H1 (cell line): ENCODE measurements at regions not wholly inside any gene's neighbourhood (a gene's known extent, or its start where the extent isn't known, plus 50 kb on each side); places are given as distances from the start of the nearest gene placed in this dataset.

ENCODE experiments used
- CTCF ChIA-PET: fragments of 300-600 bp; sonication (Branson Sonifier 250); formaldehyde crosslinking; loops from one replicate; lab custom pipeline; 2021; ENCODE audit not compliant: partially characterized antibody; lab: Charles Lee
- POLR2A ChIA-PET: fragments of 300-600 bp; sonication (Branson Sonifier 250); formaldehyde crosslinking; loops from one replicate; lab custom pipeline; 2021; ENCODE audit warnings: inconsistent platforms; ENCODE audit not compliant: partially characterized antibody; lab: Charles Lee
- DNase-seq, 2 experiments: peaks; one replicate each; pipeline versions ENCODE4 v3.0.0 to v3.0.0-alpha.2; 2010 to 2022; ENCODE audit warnings: low spot score in 2 of 2, low read depth in 1 of 2, mixed read lengths in 1 of 2
- FAIRE-seq: peaks from 2 replicates; lab custom pipeline; 2011; peaks lifted over from hg19 to GRCh38; lab: Jason Lieb, UNC
- H2AFZ ChIP-seq: 2 replicates; pipeline ENCODE4 v1.8.1; 2012; ENCODE audit warnings: low read length, inconsistent platforms
- H2AK5ac ChIP-seq: 2 replicates; pipeline ENCODE4 v1.6.1; 2013; ENCODE audit warnings: low read depth, low read length
- H2BK120ac ChIP-seq: replicated peaks from 2 replicates; pipeline ENCODE3; 2013; ENCODE audit warnings: low read depth, low read length, inconsistent platforms
- H2BK12ac ChIP-seq: 2 replicates; pipeline ENCODE4 v1.6.1; 2013; ENCODE audit warnings: low read depth, low read length
- H2BK15ac ChIP-seq: 2 replicates; pipeline ENCODE4 v1.6.1; 2013; ENCODE audit warnings: low read length
- H2BK20ac ChIP-seq: 2 replicates; pipeline ENCODE4 v1.6.1; 2013; ENCODE audit warnings: low read length
- H2BK5ac ChIP-seq: 2 replicates; pipeline ENCODE4 v1.6.1; 2013; ENCODE audit warnings: low read depth, low read length
- H3K14ac ChIP-seq: 2 replicates; pipeline ENCODE4 v1.6.1; 2013; ENCODE audit warnings: inconsistent platforms; ENCODE audit not compliant: insufficient read length
- H3K18ac ChIP-seq: 2 replicates; pipeline ENCODE4 v1.6.1; 2013; ENCODE audit warnings: low read length; ENCODE audit errors: extremely low read depth
- H3K23ac ChIP-seq: 2 replicates; pipeline ENCODE4 v1.6.1; 2013; ENCODE audit warnings: inconsistent platforms; ENCODE audit not compliant: insufficient read length
- H3K23me2 ChIP-seq: 2 replicates; pipeline ENCODE4 v1.6.1; 2013; ENCODE audit warnings: low read depth, low read length
- H3K27ac ChIP-seq: 2 replicates; pipeline ENCODE4 v1.6.1; 2011; ENCODE audit warnings: low read depth, low read length, inconsistent platforms
- H3K27me3 ChIP-seq, 4 experiments: replicated peaks in 1 of 4; 1 replicate in 1 of 4; 2 replicates in 3 of 4; pipeline versions ENCODE4 v1.6.1 to v1.8.1; 2011 to 2013; ENCODE audit warnings: low read length in 3 of 4, mild to moderate bottlenecking in 3 of 4, inconsistent platforms in 2 of 4, mixed read lengths in 2 of 4, moderate library complexity in 1 of 4; ENCODE audit not compliant: control insufficient read depth in 3 of 4, insufficient read depth in 3 of 4; ENCODE audit errors: extremely low read depth in 1 of 4
- H3K36me3 ChIP-seq, 4 experiments: 2 replicates each; pipeline versions ENCODE4 v1.6.1 to v1.8.1; 2011 to 2013; ENCODE audit warnings: mild to moderate bottlenecking in 4 of 4, low read length in 3 of 4, moderate library complexity in 2 of 4, control low read depth in 1 of 4, inconsistent platforms in 1 of 4; ENCODE audit not compliant: insufficient read depth in 4 of 4, control insufficient read depth in 2 of 4
- H3K4ac ChIP-seq: replicated peaks from 2 replicates; pipeline ENCODE3; 2013; ENCODE audit warnings: low read length, low read depth, mixed read lengths, inconsistent platforms; ENCODE audit not compliant: insufficient read length
- H3K4me1 ChIP-seq, 4 experiments: replicated peaks in 1 of 4; 1 replicate in 1 of 4; 2 replicates in 3 of 4; pipeline versions ENCODE4 v1.6.1 to v1.8.1; 2011 to 2013; ENCODE audit warnings: low read length in 3 of 4, inconsistent platforms in 2 of 4, mixed read lengths in 1 of 4; ENCODE audit not compliant: insufficient read depth in 4 of 4, control insufficient read depth in 3 of 4
- H3K4me2 ChIP-seq, 2 experiments: 2 replicates each; pipeline versions ENCODE4 v1.6.1 to v1.8.1; 2011 to 2013; ENCODE audit warnings: low read depth in 2 of 2, low read length in 2 of 2, control low read depth in 1 of 2, inconsistent platforms in 1 of 2, mild to moderate bottlenecking in 1 of 2; ENCODE audit not compliant: insufficient read depth in 1 of 2
- H3K4me3 ChIP-seq, 4 experiments: fragments of 200-600, 300-600 bp in 1 of 4; sonication (generic), shearing (Covaris generic), sonication (Bioruptor Twin) in 1 of 4; 2 replicates each; pipeline versions ENCODE4 v1.5.1 to v1.8.1; 2011 to 2016; ENCODE audit warnings: low read length in 4 of 4, low read depth in 3 of 4, control low read depth in 2 of 4, inconsistent platforms in 2 of 4, mild to moderate bottlenecking in 2 of 4, mixed read lengths in 1 of 4, moderate library complexity in 1 of 4; ENCODE audit not compliant: insufficient read depth in 2 of 4; ENCODE audit errors: extremely low read depth in 1 of 4
- H3K56ac ChIP-seq: replicated peaks from 2 replicates; pipeline ENCODE3; 2013; ENCODE audit warnings: low read depth, mild to moderate bottlenecking, mixed read lengths, low read length, inconsistent platforms; ENCODE audit not compliant: insufficient read length
- H3K79me1 ChIP-seq: 2 replicates; pipeline ENCODE4 v1.6.1; 2013; ENCODE audit warnings: low read depth, low read length, control low read depth
- H3K79me2 ChIP-seq, 2 experiments: 2 replicates each; pipeline versions ENCODE4 v1.6.1 to v1.8.1; 2012 to 2013; ENCODE audit warnings: low read length in 2 of 2, mild to moderate bottlenecking in 2 of 2, inconsistent platforms in 1 of 2; ENCODE audit not compliant: insufficient read depth in 2 of 2, control insufficient read depth in 1 of 2
- H3K9ac ChIP-seq, 4 experiments: replicated peaks in 1 of 4; 1 replicate in 1 of 4; 2 replicates in 3 of 4; pipeline versions ENCODE4 v1.6.1 to v1.8.1; 2011 to 2013; ENCODE audit warnings: low read depth in 3 of 4, low read length in 3 of 4, control low read depth in 2 of 4, mild to moderate bottlenecking in 2 of 4, moderate library complexity in 2 of 4, inconsistent platforms in 1 of 4; ENCODE audit errors: extremely low read depth in 1 of 4
- H3K9me3 ChIP-seq, 2 experiments: 2 replicates each; pipeline versions ENCODE4 v1.6.1 to v1.8.1; 2012 to 2013; ENCODE audit warnings: mild to moderate bottlenecking in 2 of 2, moderate library complexity in 2 of 2, control low read depth in 1 of 2, inconsistent platforms in 1 of 2, low read depth in 1 of 2, low read length in 1 of 2, mixed read lengths in 1 of 2; ENCODE audit not compliant: insufficient read depth in 2 of 2
- H4K20me1 ChIP-seq, 2 experiments: replicated peaks in 1 of 2; 2 replicates each; pipeline versions ENCODE3 to v1.8.1; 2011 to 2013; ENCODE audit warnings: inconsistent platforms in 2 of 2, low read length in 2 of 2, mild to moderate bottlenecking in 1 of 2; ENCODE audit not compliant: insufficient read depth in 2 of 2, control insufficient read depth in 1 of 2
- H4K5ac ChIP-seq: 2 replicates; pipeline ENCODE4 v1.6.1; 2013; ENCODE audit warnings: low read length, low read depth, mixed read lengths, inconsistent platforms; ENCODE audit not compliant: insufficient read length
- H4K8ac ChIP-seq: 2 replicates; pipeline ENCODE4 v1.8.0; 2013; ENCODE audit warnings: mild to moderate bottlenecking, moderate library complexity, low read length, inconsistent platforms; ENCODE audit not compliant: insufficient read depth; ENCODE audit errors: extremely low read depth
- H4K91ac ChIP-seq: replicated peaks from 2 replicates; pipeline ENCODE3; 2013; ENCODE audit warnings: low read length, mixed read lengths, inconsistent platforms; ENCODE audit not compliant: insufficient read length
- BACH1 ChIP-seq: IDR thresholded peaks from 2 replicates; pipeline ENCODE4 v1.6.1; 2012; ENCODE audit warnings: low read length, improper control_type of control experiment
- CEBPB ChIP-seq: IDR thresholded peaks from 2 replicates; pipeline ENCODE4 v1.6.1; 2012; ENCODE audit warnings: low read depth, low read length
- EZH2 ChIP-seq: fragments of 200-600 bp; sonication (generic); IDR thresholded peaks from 2 replicates; pipeline ENCODE4 v1.7.1; 2012; ENCODE audit warnings: low read depth, mild to moderate bottlenecking, moderate library complexity, low read length, inconsistent platforms; ENCODE audit not compliant: severe bottlenecking
- GTF2F1 ChIP-seq: IDR thresholded peaks from 2 replicates; pipeline ENCODE4 v1.6.1; 2012; ENCODE audit warnings: low read depth, low read length, improper control_type of control experiment, borderline replicate concordance
- HDAC2 ChIP-seq, 2 experiments: fragments of 300-600 bp in 1 of 2; sonication (generic) in 1 of 2; IDR thresholded peaks; 2 replicates each; pipeline ENCODE4 v1.6.1; 2011 to 2012; ENCODE audit warnings: low read depth in 2 of 2, low read length in 2 of 2, mild to moderate bottlenecking in 2 of 2, moderate library complexity in 2 of 2, borderline replicate concordance in 1 of 2, inconsistent platforms in 1 of 2
- NRF1 ChIP-seq: IDR thresholded peaks from 2 replicates; pipeline ENCODE4 v1.6.1; 2011; ENCODE audit warnings: mild to moderate bottlenecking, low read depth, low read length, improper control_type of control experiment
- PHF8 ChIP-seq: fragments of 200-600 bp; sonication (generic); conservative IDR thresholded peaks from 2 replicates; pipeline ENCODE4 v1.7.1; 2012; ENCODE audit warnings: low read depth, mild to moderate bottlenecking, inconsistent platforms, low read length, moderate library complexity
- RBBP5 ChIP-seq: IDR thresholded peaks from 2 replicates; pipeline ENCODE4 v1.7.1; 2012; ENCODE audit warnings: low read depth, mild to moderate bottlenecking, inconsistent platforms, low read length, moderate library complexity, borderline replicate concordance
- RFX5 ChIP-seq: IDR thresholded peaks from 2 replicates; pipeline ENCODE4 v1.6.1; 2011; ENCODE audit warnings: low read depth, low read length, improper control_type of control experiment, borderline replicate concordance
- SIN3A ChIP-seq, 2 experiments: IDR thresholded peaks in 1 of 2; conservative IDR thresholded peaks in 1 of 2; 2 replicates each; pipeline ENCODE4 v1.6.1; 2011 to 2012; ENCODE audit warnings: low read length in 2 of 2, improper control_type of control experiment in 1 of 2, low read depth in 1 of 2, mild to moderate bottlenecking in 1 of 2
- SP4 ChIP-seq: IDR thresholded peaks from 2 replicates; pipeline ENCODE4 v1.6.1; 2012; ENCODE audit warnings: low read length, inconsistent platforms
- USF2 ChIP-seq: IDR thresholded peaks from 2 replicates; pipeline ENCODE4 v1.6.1; 2011; ENCODE audit warnings: low read length, improper control_type of control experiment
- YY1 ChIP-seq: IDR thresholded peaks from 2 replicates; pipeline ENCODE4 v1.6.1; 2011; ENCODE audit warnings: low read depth, mild to moderate bottlenecking, low read length
- WGBS, 2 experiments: shearing (Covaris generic) in 1 of 2; methylation state at CpG; one replicate each; pipeline versions ENCODE4 v1.1.6 to v1.1.7; 2013 to 2015; ENCODE audit warnings: low lambda C conversion rate in 2 of 2, mixed read lengths in 2 of 2, inconsistent platforms in 1 of 2, low coverage in 1 of 2, missing lambda C conversion rate in 1 of 2; ENCODE audit not compliant: insufficient replicate concordance in 2 of 2, insufficient coverage in 1 of 2, insufficient read length in 1 of 2; ENCODE audit errors: extremely low coverage in 1 of 2, missing lambda C conversion rate in 1 of 2; 5-methylcytosine and 5-hydroxymethylcytosine counted together

GRCh38 chrX:87327267-87327666 lies 190.3 kb upstream of the KLHL4 start:
- H3K14ac ChIP-seq = no peak overlapping the region
- H3K4me2 ChIP-seq = no peak overlapping the region
- no peaks in the 10 kb centered on the region for H3K4me1 ChIP-seq
- no peak overlapping the region for H3K4me3 ChIP-seq
- H2BK12ac ChIP-seq = no peak overlapping the region
- H3K36me3 ChIP-seq = no peaks in the 10 kb centered on the region
- CTCF ChIA-PET = no interaction called here
- no peak for DNase-seq
- no peak overlapping the region for H4K5ac ChIP-seq
- no peak overlapping the region for H2BK5ac ChIP-seq
- no peak overlapping the region for H2AFZ ChIP-seq
- H3K9me3 ChIP-seq = no peaks in the 10 kb centered on the region
- WGBS, 2 experiments = 95% methylated on average over 2 of the region's 2 CpGs; no CpG with 5 or more reads in 1 of the 2 experiments
- no peaks in the 10 kb centered on the region for H3K79me2 ChIP-seq
- no peak overlapping the region for H4K8ac ChIP-seq
- no peaks in the 10 kb centered on the region for H4K20me1 ChIP-seq
- no peak overlapping the region for H3K56ac ChIP-seq
- no peak overlapping the region for H2BK120ac ChIP-seq
- no peaks in the 10 kb centered on the region for H3K79me1 ChIP-seq
- H2BK15ac ChIP-seq = no peak overlapping the region
- no peak overlapping the region for H3K23ac ChIP-seq
- H2BK20ac ChIP-seq = no peak overlapping the region
- H3K9ac ChIP-seq = no peak overlapping the region
- no peak overlapping the region for H3K18ac ChIP-seq
- H3K23me2 ChIP-seq = no peaks in the 10 kb centered on the region
- no peak overlapping the region for H2AK5ac ChIP-seq
- POLR2A ChIA-PET = no interaction called here
- no peak overlapping the region for H3K27ac ChIP-seq
- no peak for FAIRE-seq
- no peak overlapping the region for H4K91ac ChIP-seq
- H3K4ac ChIP-seq = no peak overlapping the region
- no peaks in the 10 kb centered on the region for H3K27me3 ChIP-seq
- TF ChIP-seq SIN3A (conservative IDR thresholded peaks at IDR 0.05 in 1 of 2, IDR thresholded peaks at IDR 0.05 in 1 of 2; ENCODE audit: low read depth in 1 of 2, low read length in 2 of 2) (no peak), PHF8 (no peak), HDAC2 (IDR thresholded peaks at IDR 0.05; ENCODE audit: borderline replicate concordance in 1 of 2, low read depth in 2 of 2, low read length in 2 of 2) (no peak), NRF1 (no peak), BACH1 (no peak), SP4 (no peak), GTF2F1 (no peak), CEBPB (no peak), USF2 (no peak), EZH2 (no peak), YY1 (no peak), RFX5 (no peak), RBBP5 (no peak)
